SK-N-MC (cell line): ENCODE measurements at regions not wholly inside any gene's neighbourhood (a gene's known extent, or its start where the extent isn't known, plus 50 kb on each side); places are given as distances from the start of the nearest gene placed in this dataset.

Source experiments
- DNase-seq: peaks from one replicate; pipeline ENCODE4 v3.0.0-alpha.2; 2011; ENCODE audit warnings: low read depth, low spot score
- H3K27ac ChIP-seq: fragments of 200-600 bp; sonication (generic); 2 replicates; pipeline ENCODE4 v1.5.1; 2016; ENCODE audit warnings: mixed run types
- H3K36me3 ChIP-seq: fragments of 200-600 bp; sonication (generic); 2 replicates; pipeline ENCODE4 v1.6.1; 2017; ENCODE audit warnings: antibody characterized with exemption, low read length, mixed read lengths; ENCODE audit not compliant: insufficient read depth
- H3K4me3 ChIP-seq: fragments of 200-600 bp; sonication (generic); 2 replicates; pipeline ENCODE4 v1.5.1; 2016
- H3K9ac ChIP-seq: fragments of 200-600 bp; sonication (generic); 2 replicates; pipeline ENCODE4 v1.8.0; 2017; ENCODE audit warnings: mixed run types, mixed read lengths; ENCODE audit not compliant: insufficient read length
- H3K9me3 ChIP-seq: fragments of 200-600 bp; sonication (generic); 2 replicates; pipeline ENCODE4 v1.6.1; 2017; ENCODE audit warnings: low read depth, mild to moderate bottlenecking, antibody characterized with exemption, low read length, moderate library complexity, mixed read lengths
- EZH2 ChIP-seq: fragments of 200-600 bp; sonication (generic); IDR thresholded peaks from one replicate; pipeline ENCODE4 v1.6.1; 2017; ENCODE audit warnings: antibody characterized with exemption
- FOXP2 ChIP-seq: optimal IDR thresholded peaks from 2 replicates; pipeline ENCODE3; 2011; ENCODE audit warnings: mild to moderate bottlenecking, moderate library complexity; ENCODE audit not compliant: insufficient read depth; ENCODE audit errors: extremely low read length, control extremely low read depth
- POLR2AphosphoS5 ChIP-seq: IDR thresholded peaks from 2 replicates; pipeline ENCODE4 v1.6.1; 2012; ENCODE audit warnings: mild to moderate bottlenecking, low read depth, low read length, borderline replicate concordance

DNA sequence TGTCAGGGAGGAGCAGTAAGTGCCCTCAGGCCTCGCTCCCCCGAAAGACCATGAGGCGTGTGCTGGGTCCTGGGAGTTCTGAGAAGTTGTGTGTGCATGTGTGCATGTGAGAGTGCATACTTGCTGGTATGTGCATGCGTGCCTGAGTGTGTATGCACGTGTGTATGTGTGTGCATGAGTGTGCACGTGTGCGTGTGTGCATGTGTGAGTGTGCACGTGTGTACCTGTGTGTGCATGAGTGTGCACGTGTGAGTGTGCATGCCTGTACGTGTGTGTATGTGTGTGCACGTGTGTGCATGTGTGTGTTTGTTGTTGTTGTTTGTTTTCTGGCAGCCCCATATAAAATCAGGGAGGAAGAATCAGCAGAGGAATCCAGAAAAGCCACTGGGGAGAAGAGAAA lies 426.7 kb downstream of the IRX2 start:
- no peak for DNase-seq
- TF ChIP-seq FOXP2, result no peak
- no peak for TF ChIP-seq POLR2AphosphoS5
- Histone ChIP-seq H3K36me3 (no peaks in the 10 kb centered on the region), H3K27ac (no peak overlapping the region), H3K9me3 (no peaks in the 10 kb centered on the region), H3K9ac (no peak overlapping the region), H3K4me3 (no peak overlapping the region)

DNA sequence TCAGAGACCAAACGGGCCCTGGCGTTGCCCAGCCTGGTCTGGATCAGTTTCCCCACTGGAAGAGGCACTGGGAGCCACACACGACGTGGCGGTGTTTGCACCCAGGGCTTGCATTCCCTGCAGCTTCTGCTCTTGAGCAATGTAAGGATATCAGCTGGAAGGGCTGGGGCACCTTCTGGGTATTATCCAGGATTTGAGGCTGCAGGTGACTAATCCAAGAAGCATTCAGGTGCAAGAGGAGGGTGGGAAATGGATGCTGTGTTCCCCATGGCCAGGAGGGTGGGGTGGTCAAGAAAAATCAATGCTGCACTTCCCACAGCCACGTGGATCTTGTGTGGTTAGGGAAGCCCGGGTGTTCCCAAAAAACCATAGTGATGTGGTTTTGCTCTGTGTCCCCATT lies 430.9 kb downstream of the IRX2 start:
- no peak for DNase-seq
- H3K36me3 ChIP-seq, result no peaks in the 10 kb centered on the region
- no peak overlapping the region for H3K27ac ChIP-seq
- TF ChIP-seq EZH2 (no peak), POLR2AphosphoS5 (no peak), FOXP2 (no peak)
- H3K4me3 ChIP-seq, result no peak overlapping the region
- H3K9me3 ChIP-seq, result no peaks in the 10 kb centered on the region
- H3K9ac ChIP-seq, result no peak overlapping the region

DNA sequence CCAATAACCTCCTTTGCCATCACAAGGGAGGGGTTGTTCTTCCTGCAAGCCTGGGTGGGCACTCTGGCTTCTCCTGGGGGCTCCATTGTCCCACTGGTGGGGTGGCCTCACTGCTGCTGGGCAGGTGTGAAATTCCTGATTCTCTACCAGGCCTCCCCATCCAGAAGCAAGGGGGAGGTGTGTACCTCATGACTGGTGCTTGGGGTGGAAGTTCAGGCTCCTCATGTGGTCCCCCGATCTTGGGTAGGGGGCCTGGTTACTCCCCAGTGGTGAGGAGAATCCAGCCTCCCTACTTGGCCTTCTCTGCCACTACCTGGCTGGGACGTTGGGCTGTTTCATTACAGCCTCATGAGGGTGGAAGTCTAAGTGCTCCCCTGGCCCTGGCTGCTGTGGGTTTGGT lies 433.9 kb downstream of the IRX2 start:
- TF ChIP-seq EZH2 (no peak), FOXP2 (no peak), POLR2AphosphoS5 (no peak)
- H3K36me3 ChIP-seq, result no peaks in the 10 kb centered on the region
- no peak overlapping the region for H3K4me3 ChIP-seq
- H3K9me3 ChIP-seq, result no peaks in the 10 kb centered on the region
- H3K9ac ChIP-seq, result no peak overlapping the region
- H3K27ac ChIP-seq, result no peak overlapping the region
- no peak for DNase-seq

DNA sequence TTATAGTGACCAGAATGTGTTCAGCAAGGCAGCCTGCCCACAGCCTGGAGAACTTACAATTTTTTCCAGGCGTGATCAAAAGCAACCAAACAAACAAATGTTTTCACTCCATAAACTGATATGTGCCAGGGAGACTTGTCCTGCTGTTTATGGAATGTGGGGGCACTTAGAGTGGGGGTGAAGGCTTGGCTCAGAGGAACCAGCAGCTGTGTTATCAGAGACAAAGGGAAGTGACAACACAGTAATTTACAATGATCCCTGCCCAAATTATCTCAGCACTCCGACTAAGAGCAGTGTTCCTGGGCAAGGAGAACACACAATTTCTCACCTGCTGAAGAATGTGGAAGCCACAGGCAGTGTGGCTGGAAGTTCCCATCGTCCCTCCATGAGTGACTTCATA lies 429.1 kb upstream of the IRX4 start:
- Histone ChIP-seq H3K27ac (no peak overlapping the region), H3K9ac (no peak overlapping the region), H3K9me3 (no peaks in the 10 kb centered on the region), H3K36me3 (no peaks in the 10 kb centered on the region), H3K4me3 (no peak overlapping the region)
- DNase-seq, result no peak
- TF ChIP-seq FOXP2 (no peak), POLR2AphosphoS5 (no peak), EZH2 (no peak)

DNA sequence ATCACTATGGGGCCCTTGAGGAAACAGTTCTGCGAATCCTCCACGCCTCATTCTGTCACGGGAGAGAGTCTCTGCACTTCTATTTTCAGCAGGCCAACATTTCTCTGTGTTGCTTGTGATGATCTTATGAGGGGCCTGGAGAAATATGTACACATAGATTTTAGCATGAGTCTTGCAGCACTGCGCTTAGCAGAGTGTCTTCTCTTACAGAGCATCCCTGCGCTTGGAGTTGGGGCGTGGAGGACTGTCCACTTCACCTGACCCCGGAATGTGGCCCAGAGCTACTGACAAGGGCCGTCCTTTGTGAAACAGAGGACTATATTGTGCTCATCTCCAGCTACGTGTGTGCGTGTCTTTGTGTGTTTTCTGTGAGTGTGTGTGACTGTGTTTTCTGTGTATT lies 428.2 kb upstream of the IRX4 start:
- no peaks in the 10 kb centered on the region for H3K36me3 ChIP-seq
- H3K9ac ChIP-seq, result no peak overlapping the region
- H3K27ac ChIP-seq, result no peak overlapping the region
- no peak for DNase-seq
- TF ChIP-seq FOXP2, result no peak
- no peak for TF ChIP-seq EZH2
- no peak for TF ChIP-seq POLR2AphosphoS5
- H3K9me3 ChIP-seq, result no peaks in the 10 kb centered on the region
- no peak overlapping the region for H3K4me3 ChIP-seq

DNA sequence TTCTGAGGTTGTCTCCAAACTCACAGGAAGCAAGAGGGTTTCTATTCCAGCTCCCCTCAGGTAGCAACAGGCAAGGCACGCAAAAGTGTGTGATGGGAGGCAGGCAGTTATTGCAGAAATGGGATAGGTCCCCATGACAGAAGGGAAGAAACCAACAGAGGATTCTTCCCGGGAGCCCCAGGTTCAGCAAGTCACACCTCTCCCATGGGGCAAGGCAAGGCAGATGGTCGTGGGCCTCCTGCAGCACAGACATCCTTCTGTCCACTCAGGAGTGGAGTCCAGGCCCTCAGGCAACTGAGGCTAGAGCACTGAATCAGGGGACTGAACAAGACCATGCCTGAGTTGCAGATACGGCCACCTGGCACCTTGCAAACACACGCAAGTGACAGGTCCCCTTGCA lies 424.9 kb upstream of the IRX4 start:
- Histone ChIP-seq H3K36me3 (no peaks in the 10 kb centered on the region), H3K9me3 (no peaks in the 10 kb centered on the region), H3K4me3 (no peak overlapping the region), H3K9ac (no peak overlapping the region), H3K27ac (no peak overlapping the region)
- DNase-seq, result no peak
- no peak for TF ChIP-seq EZH2
- TF ChIP-seq FOXP2, result no peak
- TF ChIP-seq POLR2AphosphoS5, result no peak

DNA sequence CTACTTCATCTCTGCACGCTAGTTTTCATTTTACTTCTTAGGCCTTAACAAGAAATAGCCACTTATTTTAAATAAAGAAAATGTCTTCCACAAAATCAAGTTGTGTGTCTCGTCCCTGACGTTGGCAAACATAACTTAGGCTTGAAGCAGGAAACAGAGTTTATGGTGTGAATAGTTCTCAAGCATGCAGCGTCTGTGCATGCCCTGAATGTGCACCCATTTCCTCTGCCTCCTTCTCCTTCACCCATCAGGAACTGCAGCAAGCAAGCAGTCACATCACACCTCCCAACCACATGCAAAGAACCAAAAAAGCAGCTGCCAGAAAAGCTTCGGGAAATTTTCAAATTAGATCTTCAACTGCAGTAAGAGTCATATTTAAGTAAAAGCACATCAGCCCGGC lies 424.0 kb upstream of the IRX4 start:
- Histone ChIP-seq H3K9ac (no peak overlapping the region), H3K9me3 (no peaks in the 10 kb centered on the region), H3K36me3 (no peaks in the 10 kb centered on the region), H3K4me3 (no peak overlapping the region), H3K27ac (no peak overlapping the region)
- DNase-seq, result no peak
- TF ChIP-seq POLR2AphosphoS5 (no peak), FOXP2 (no peak), EZH2 (no peak)

DNA sequence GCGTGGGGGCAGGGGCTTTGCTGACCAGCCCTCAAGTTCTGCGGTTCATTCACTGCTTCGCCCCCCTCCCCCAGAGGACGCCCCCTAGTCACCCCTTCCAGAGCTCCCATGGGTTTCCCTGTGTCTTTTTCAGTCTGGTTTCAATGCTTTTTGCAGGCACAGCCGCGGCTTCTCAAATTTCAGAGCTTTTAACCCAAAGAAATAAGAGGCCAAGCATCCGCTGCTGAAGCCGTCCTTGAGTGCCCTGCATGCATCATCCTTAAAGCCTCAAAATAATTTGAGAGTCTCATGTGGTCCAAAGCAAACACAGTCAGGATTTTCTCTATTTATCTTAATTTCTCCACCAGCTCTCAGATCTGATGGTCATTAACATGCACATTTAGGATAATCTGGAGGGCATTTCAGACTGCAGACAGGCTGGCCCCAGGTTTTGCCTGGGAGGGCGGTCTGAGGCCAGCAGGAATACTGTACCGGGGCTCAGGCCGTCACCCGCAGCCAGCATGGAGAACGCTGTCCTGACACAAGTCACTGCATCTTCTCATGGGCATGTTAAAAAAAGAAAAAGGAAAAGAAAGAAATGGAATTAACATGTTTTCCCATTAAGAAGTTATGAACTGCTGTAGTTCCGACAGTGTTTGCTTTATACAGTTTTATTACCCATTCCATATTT lies 420.8 kb upstream of the IRX4 start:
- no peak overlapping the region for H3K27ac ChIP-seq

DNA sequence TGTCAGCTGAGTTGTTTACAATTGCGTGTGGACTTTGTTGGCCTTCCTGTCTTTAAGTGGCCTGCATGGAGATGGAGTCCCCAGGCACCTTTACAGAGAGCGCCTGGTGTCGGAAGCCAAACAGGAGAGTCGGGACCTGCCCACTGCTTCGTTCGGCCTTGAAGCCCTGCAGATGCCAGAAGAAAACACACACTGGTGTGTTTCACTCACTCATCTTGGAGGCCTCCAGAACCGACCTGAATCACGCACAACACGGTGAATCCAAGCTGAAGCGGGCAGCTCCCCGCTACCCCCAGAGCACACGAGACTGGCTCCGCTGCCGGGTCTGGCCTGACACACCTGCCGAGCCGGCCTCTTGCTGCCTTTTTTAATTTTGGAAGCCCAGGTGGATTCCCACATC lies 419.4 kb upstream of the IRX4 start:
- H3K9ac ChIP-seq, result no peak overlapping the region
- DNase-seq, result no peak
- no peak overlapping the region for H3K4me3 ChIP-seq

More for the DNA sequence above, 420.8 kb upstream of the IRX4 start:
- DNase-seq, result no peak
- no peak overlapping the region for H3K9ac ChIP-seq
- H3K4me3 ChIP-seq, result no peak overlapping the region
- H3K9me3 ChIP-seq, result no peaks in the 10 kb centered on the region
- no peak for TF ChIP-seq POLR2AphosphoS5
- TF ChIP-seq EZH2, result no peak
- TF ChIP-seq FOXP2, result no peak
- H3K36me3 ChIP-seq, result no peaks in the 10 kb centered on the region

More for the DNA sequence above, 419.4 kb upstream of the IRX4 start:
- Histone ChIP-seq H3K27ac (no peak overlapping the region), H3K9me3 (no peaks in the 10 kb centered on the region), H3K36me3 (no peaks in the 10 kb centered on the region)
- TF ChIP-seq POLR2AphosphoS5 (no peak), EZH2 (no peak), FOXP2 (no peak)
